ENCODE measurements at regions not wholly inside any gene's neighbourhood (a gene's known extent, or its start where the extent isn't known, plus 50 kb on each side); places are given as distances from the start of the nearest gene placed in this dataset.

GRCh38 chr2:19811186-19811585, 90.6 kb downstream of the TTC32 start:
- intact Hi-C loops (cut with micrococcal nuclease; ENCODE audit: unreplicated experiment) = no loop called here
- H3K4me3 ChIP-seq (ENCODE audit: low read depth, low read length, poor library complexity, severe bottlenecking) = no peak overlapping the region
- no peaks in the 10 kb centered on the region for H3K4me1 ChIP-seq (ENCODE audit: insufficient read depth, low read length, poor library complexity, severe bottlenecking)
- H3K36me3 ChIP-seq (ENCODE audit: insufficient read depth, low read length, poor library complexity, severe bottlenecking) = no peaks in the 10 kb centered on the region
- DNase-seq (ENCODE audit: low spot score) = no peak
- no TSS peak for BruUV-seq (replicated peaks)
- CTCF ChIA-PET = no interaction called here
- POLR2A ChIA-PET (ENCODE audit: low non-redundant PET) = no interaction called here
- TF ChIP-seq EZH2 (IDR thresholded peaks at IDR 0.05; ENCODE audit: borderline replicate concordance, low read depth, low read length, poor library complexity, severe bottlenecking) (no peak), CTCF (conservative IDR thresholded peaks at IDR 0.05; ENCODE audit: low read depth, low read length) (no peak)
- no peak overlapping the region for H3K27ac ChIP-seq (ENCODE audit: low read depth, low read length, poor library complexity, severe bottlenecking)
- H3K9me3 ChIP-seq (ENCODE audit: low read depth, low read length, poor library complexity, severe bottlenecking) = no peaks in the 10 kb centered on the region
- H3K27me3 ChIP-seq (replicated peaks; ENCODE audit: insufficient read depth, low read depth, low read length, poor library complexity) = peaks cover 6% of the 10 kb centered on the region

GRCh38 chr2:19810637-19811036, 91.1 kb downstream of the TTC32 start:
- H3K27me3 ChIP-seq (replicated peaks; ENCODE audit: insufficient read depth, low read depth, low read length, poor library complexity) = peaks cover 6% of the 10 kb centered on the region
- no peaks in the 10 kb centered on the region for H3K36me3 ChIP-seq (ENCODE audit: insufficient read depth, low read length, poor library complexity, severe bottlenecking)
- intact Hi-C loops (cut with micrococcal nuclease; ENCODE audit: unreplicated experiment) = no loop called here
- DNase-seq (ENCODE audit: low spot score) = no peak
- H3K27ac ChIP-seq (ENCODE audit: low read depth, low read length, poor library complexity, severe bottlenecking) = no peak overlapping the region
- ChIA-PET POLR2A (ENCODE audit: low non-redundant PET) (no interaction called here), CTCF (no interaction called here)
- BruUV-seq (replicated peaks) = no TSS peak
- H3K9me3 ChIP-seq (ENCODE audit: low read depth, low read length, poor library complexity, severe bottlenecking) = no peaks in the 10 kb centered on the region
- no peaks in the 10 kb centered on the region for H3K4me1 ChIP-seq (ENCODE audit: insufficient read depth, low read length, poor library complexity, severe bottlenecking)
- H3K4me3 ChIP-seq (ENCODE audit: low read depth, low read length, poor library complexity, severe bottlenecking) = no peak overlapping the region
- TF ChIP-seq CTCF (conservative IDR thresholded peaks at IDR 0.05; ENCODE audit: low read depth, low read length) = no peak
- no peak for TF ChIP-seq EZH2 (IDR thresholded peaks at IDR 0.05; ENCODE audit: borderline replicate concordance, low read depth, low read length, poor library complexity, severe bottlenecking)

GRCh38 chr2:19810148-19810547, 91.6 kb downstream of the TTC32 start:
- BruUV-seq (replicated peaks) = no TSS peak
- Histone ChIP-seq H3K27ac (ENCODE audit: low read depth, low read length, poor library complexity, severe bottlenecking) (no peak overlapping the region), H3K4me1 (ENCODE audit: insufficient read depth, low read length, poor library complexity, severe bottlenecking) (no peaks in the 10 kb centered on the region), H3K4me3 (ENCODE audit: low read depth, low read length, poor library complexity, severe bottlenecking) (no peak overlapping the region), H3K9me3 (ENCODE audit: low read depth, low read length, poor library complexity, severe bottlenecking) (no peaks in the 10 kb centered on the region), H3K27me3 (replicated peaks; ENCODE audit: insufficient read depth, low read depth, low read length, poor library complexity) (peaks cover 9% of the 10 kb centered on the region), H3K36me3 (ENCODE audit: insufficient read depth, low read length, poor library complexity, severe bottlenecking) (no peaks in the 10 kb centered on the region)
- TF ChIP-seq CTCF (conservative IDR thresholded peaks at IDR 0.05; ENCODE audit: low read depth, low read length) (no peak), EZH2 (IDR thresholded peaks at IDR 0.05; ENCODE audit: borderline replicate concordance, low read depth, low read length, poor library complexity, severe bottlenecking) (no peak)
- no peak for DNase-seq (ENCODE audit: low spot score)
- intact Hi-C loops (cut with micrococcal nuclease; ENCODE audit: unreplicated experiment) = no loop called here
- POLR2A ChIA-PET (ENCODE audit: low non-redundant PET) = no interaction called here
- CTCF ChIA-PET = no interaction called here
